OCI-LY1 (cell line): ENCODE measurements at regions not wholly inside any gene's neighbourhood (a gene's known extent, or its start where the extent isn't known, plus 50 kb on each side); places are given as distances from the start of the nearest gene placed in this dataset.

ENCODE experiments used
- EZH2 ChIP-seq: fragments of 200-600 bp; sonication (generic), shearing (Covaris generic); IDR thresholded peaks from 2 replicates; pipeline ENCODE4 v1.8.0; 2017; ENCODE audit warnings: borderline replicate concordance, mixed run types, mild to moderate bottlenecking, antibody characterized with exemption, low read length, moderate library complexity, mixed read lengths
- TF ChIP-seq, protein P1 (sequence below): fragments of 200-600 bp; sonication (generic), shearing (Covaris generic); IDR thresholded peaks from 2 replicates; pipeline ENCODE4 v1.5.1; 2017; ENCODE audit warnings: mild to moderate bottlenecking, antibody characterized with exemption, low read length, moderate library complexity, mixed read lengths

DNA sequence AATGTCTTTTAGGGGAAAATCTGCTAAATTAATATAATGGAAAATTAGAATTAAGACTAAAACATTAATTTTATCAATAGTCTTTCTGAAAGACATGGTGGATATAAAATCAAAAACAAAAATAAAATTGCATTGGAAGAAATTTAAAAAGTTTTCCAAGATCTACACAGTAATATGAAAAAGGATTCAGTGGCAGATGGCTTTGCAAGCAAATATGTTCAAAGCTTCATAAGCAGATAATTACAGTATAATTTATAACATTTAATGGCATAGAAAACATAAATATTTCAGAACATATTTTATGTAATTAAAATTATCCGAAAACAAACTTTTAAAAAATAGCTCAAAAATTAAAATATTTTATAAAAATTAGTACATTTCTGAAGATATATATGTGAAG lies 512.4 kb upstream of the CYLC2 start:
- TF ChIP-seq, protein P1, sequence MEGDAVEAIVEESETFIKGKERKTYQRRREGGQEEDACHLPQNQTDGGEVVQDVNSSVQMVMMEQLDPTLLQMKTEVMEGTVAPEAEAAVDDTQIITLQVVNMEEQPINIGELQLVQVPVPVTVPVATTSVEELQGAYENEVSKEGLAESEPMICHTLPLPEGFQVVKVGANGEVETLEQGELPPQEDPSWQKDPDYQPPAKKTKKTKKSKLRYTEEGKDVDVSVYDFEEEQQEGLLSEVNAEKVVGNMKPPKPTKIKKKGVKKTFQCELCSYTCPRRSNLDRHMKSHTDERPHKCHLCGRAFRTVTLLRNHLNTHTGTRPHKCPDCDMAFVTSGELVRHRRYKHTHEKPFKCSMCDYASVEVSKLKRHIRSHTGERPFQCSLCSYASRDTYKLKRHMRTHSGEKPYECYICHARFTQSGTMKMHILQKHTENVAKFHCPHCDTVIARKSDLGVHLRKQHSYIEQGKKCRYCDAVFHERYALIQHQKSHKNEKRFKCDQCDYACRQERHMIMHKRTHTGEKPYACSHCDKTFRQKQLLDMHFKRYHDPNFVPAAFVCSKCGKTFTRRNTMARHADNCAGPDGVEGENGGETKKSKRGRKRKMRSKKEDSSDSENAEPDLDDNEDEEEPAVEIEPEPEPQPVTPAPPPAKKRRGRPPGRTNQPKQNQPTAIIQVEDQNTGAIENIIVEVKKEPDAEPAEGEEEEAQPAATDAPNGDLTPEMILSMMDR = no peak
- TF ChIP-seq EZH2 = no peak
